HCEC 1CT (cell line): ENCODE measurements at regions not wholly inside any gene's neighbourhood (a gene's known extent, or its start where the extent isn't known, plus 50 kb on each side); places are given as distances from the start of the nearest gene placed in this dataset.

Source experiments
- DNase-seq: peaks from one replicate; pipeline ENCODE4 v3.0.0-alpha.2; 2017

DNA sequence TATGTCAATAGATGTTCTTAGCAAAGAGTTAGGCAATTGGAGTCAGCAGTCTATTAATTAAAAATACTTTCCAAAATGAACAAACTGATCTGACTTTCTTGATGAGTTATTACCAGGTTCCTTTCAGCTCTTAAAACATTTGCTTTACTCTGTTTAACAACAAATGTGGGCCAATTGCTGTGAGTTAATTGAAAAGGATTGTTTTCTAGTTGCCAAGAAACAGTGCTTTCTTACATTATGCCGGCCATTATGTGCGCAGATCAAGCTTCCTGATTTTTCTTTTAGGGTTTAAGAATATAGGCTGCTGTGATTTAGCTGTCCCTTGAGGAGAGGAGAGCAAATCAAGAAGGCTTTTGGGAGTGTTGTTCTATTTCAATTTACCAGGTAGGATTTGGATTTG lies 50.5 kb upstream of the ITPRID2 start:
- no peak for DNase-seq
